WTC11 (cell line): ENCODE measurements at regions not wholly inside any gene's neighbourhood (a gene's known extent, or its start where the extent isn't known, plus 50 kb on each side); places are given as distances from the start of the nearest gene placed in this dataset.

Experiments used
- ATAC-seq: fragments of 200-7000 bp; cut with Tn5 transposase; 2 replicates; pipeline ENCODE4 v1.10.0; 2021; ENCODE audit warnings: mild to moderate bottlenecking, moderate library complexity
- CTCF ChIA-PET: fragments of 300-600 bp; sonication (Branson Sonifier 250); formaldehyde crosslinking; loops from one replicate; lab custom pipeline; 2021; ENCODE audit warnings: antibody characterized with exemption; lab: Charles Lee
- POLR2A ChIA-PET: fragments of 350-600 bp; sonication (Branson Sonifier 250); formaldehyde crosslinking; loops from one replicate; lab custom pipeline; 2021; ENCODE audit warnings: antibody characterized with exemption; lab: Charles Lee
- DNase-seq: peaks from one replicate; pipeline ENCODE4 v3.0.0; 2021; ENCODE audit warnings: low spot score
- H3K27ac Mint-ChIP-seq: 2 replicates; pipeline ENCODE4 v1.8.0; 2021; ENCODE audit warnings: mixed read lengths
- H3K27me3 Mint-ChIP-seq: 2 replicates; pipeline ENCODE4 v1.8.0; 2021; ENCODE audit warnings: low read depth, mild to moderate bottlenecking, moderate library complexity, mixed read lengths
- H3K36me3 Mint-ChIP-seq: 2 replicates; pipeline ENCODE4 v1.8.0; 2021; ENCODE audit warnings: mixed read lengths
- H3K4me1 Mint-ChIP-seq: 2 replicates; pipeline ENCODE4 v1.8.0; 2022; ENCODE audit warnings: mixed read lengths
- H3K4me3 Mint-ChIP-seq: 2 replicates; pipeline ENCODE4 v1.8.0; 2021; ENCODE audit warnings: mild to moderate bottlenecking, moderate library complexity, mixed read lengths
- H3K9me3 Mint-ChIP-seq: 2 replicates; pipeline ENCODE4 v1.8.0; 2021; ENCODE audit warnings: mixed read lengths
- AFF4 ChIP-seq: sonication (generic); formaldehyde crosslinking; IDR thresholded peaks from 2 replicates; pipeline ENCODE4 v1.8.1; 2023; ENCODE audit warnings: mild to moderate bottlenecking, missing genetic modification reagents, borderline replicate concordance
- ATF6 ChIP-seq: sonication (generic); formaldehyde crosslinking; IDR thresholded peaks from 2 replicates; pipeline ENCODE4 v1.8.1; 2023; ENCODE audit warnings: mild to moderate bottlenecking, missing genetic modification reagents
- CBFB ChIP-seq: sonication (generic); formaldehyde crosslinking; IDR thresholded peaks from 2 replicates; pipeline ENCODE4 v1.8.1; 2022; ENCODE audit warnings: mild to moderate bottlenecking, low read depth, missing genetic modification reagents
- ELF4 ChIP-seq: sonication (generic); formaldehyde crosslinking; IDR thresholded peaks from 2 replicates; pipeline ENCODE4 v1.8.1; 2022; ENCODE audit warnings: low read depth, mild to moderate bottlenecking, moderate library complexity, missing genetic modification reagents
- ERG ChIP-seq: fragments of 250-450 bp; sonication (Bioruptor Pico); IDR thresholded peaks from 2 replicates; pipeline ENCODE4 v1.8.0; 2021; ENCODE audit warnings: mild to moderate bottlenecking
- ESRRA ChIP-seq: sonication (generic); formaldehyde crosslinking; IDR thresholded peaks from 2 replicates; pipeline ENCODE4 v1.8.1; 2022; ENCODE audit warnings: mild to moderate bottlenecking, missing genetic modification reagents, borderline replicate concordance
- NR2C2 ChIP-seq: sonication (generic); formaldehyde crosslinking; IDR thresholded peaks from 2 replicates; pipeline ENCODE4 v1.8.0; 2022; ENCODE audit warnings: mild to moderate bottlenecking, missing genetic modification reagents
- TEAD4 ChIP-seq: sonication (generic); formaldehyde crosslinking; IDR thresholded peaks from 2 replicates; pipeline ENCODE4 v1.8.0; 2022; ENCODE audit warnings: mild to moderate bottlenecking, missing genetic modification reagents
- USF2 ChIP-seq: sonication (generic); formaldehyde crosslinking; IDR thresholded peaks from 2 replicates; pipeline ENCODE4 v1.8.1; 2023; ENCODE audit warnings: mild to moderate bottlenecking, missing genetic modification reagents, moderate library complexity
- ZMAT4 ChIP-seq: fragments of 250-450 bp; sonication (Bioruptor Pico); IDR thresholded peaks from 2 replicates; pipeline ENCODE4 v1.9.0; 2021; ENCODE audit warnings: mild to moderate bottlenecking
- ZNF121 ChIP-seq: sonication (generic); formaldehyde crosslinking; IDR thresholded peaks from 2 replicates; pipeline ENCODE4 v1.8.0; 2023; ENCODE audit warnings: missing genetic modification reagents
- ZNF138 ChIP-seq: sonication (generic); formaldehyde crosslinking; conservative IDR thresholded peaks from 2 replicates; pipeline ENCODE4 v1.8.1; 2022; ENCODE audit warnings: mild to moderate bottlenecking, moderate library complexity, missing genetic modification reagents
- ZNF219 ChIP-seq: sonication (generic); formaldehyde crosslinking; IDR thresholded peaks from 2 replicates; pipeline ENCODE4 v1.8.0; 2023; ENCODE audit warnings: missing genetic modification reagents, mild to moderate bottlenecking, borderline replicate concordance
- ZNF317 ChIP-seq: sonication (generic); formaldehyde crosslinking; IDR thresholded peaks from 2 replicates; pipeline ENCODE4 v1.8.1; 2023; ENCODE audit warnings: low read depth, mild to moderate bottlenecking, moderate library complexity, missing genetic modification reagents, borderline replicate concordance
- ZNF396 ChIP-seq: fragments of 250-450 bp; sonication (Bioruptor Pico); IDR thresholded peaks from 2 replicates; pipeline ENCODE4 v1.8.0; 2021; ENCODE audit warnings: mild to moderate bottlenecking, moderate library complexity, borderline replicate concordance
- ZNF423 ChIP-seq: fragments of 250-450 bp; sonication (Bioruptor Pico); IDR thresholded peaks from 2 replicates; pipeline ENCODE4 v2.1.2; 2022; ENCODE audit warnings: mild to moderate bottlenecking, moderate library complexity
- ZNF532 ChIP-seq: fragments of 250-450 bp; sonication (Bioruptor Pico); IDR thresholded peaks from 2 replicates; pipeline ENCODE4 v1.9.0; 2021; ENCODE audit warnings: mild to moderate bottlenecking, borderline replicate concordance

GRCh38 chrX:114268643-114269042 lies 315.2 kb upstream of the HTR2C start:
- ATAC-seq = no peak
- H3K27me3 Mint-ChIP-seq = no peaks in the 10 kb centered on the region
- ChIA-PET POLR2A (no interaction called here), CTCF (no interaction called here)
- peaks cover 6% of the 10 kb centered on the region for H3K4me1 Mint-ChIP-seq
- no peak for DNase-seq
- H3K27ac Mint-ChIP-seq = no peak overlapping the region
- peaks cover 3% of the 10 kb centered on the region; the same call in 1 of the 2 replicates for H3K36me3 Mint-ChIP-seq
- peaks cover 8% of the 10 kb centered on the region for H3K9me3 Mint-ChIP-seq
- TF ChIP-seq ZNF121 (CRISPR knock-in tag) (no peak), NR2C2 (no peak), ZNF138 (CRISPR knock-in tag) (no peak), ERG (CRISPR knock-in tag) (no peak), AFF4 (CRISPR knock-in tag) (no peak), ZNF423 (CRISPR knock-in tag) (no peak), ATF6 (CRISPR knock-in tag) (no peak), TEAD4 (no peak)
- no peak overlapping the region for H3K4me3 Mint-ChIP-seq

- POLR2A ChIA-PET = no interaction called here
- DNase-seq = no peak
- H3K27ac Mint-ChIP-seq = no peak overlapping the region
- ATAC-seq = no peak
- no peaks in the 10 kb centered on the region for H3K9me3 Mint-ChIP-seq
- H3K4me1 Mint-ChIP-seq = peaks cover 3% of the 10 kb centered on the region; the same call in 1 of the 2 replicates
- no peaks in the 10 kb centered on the region for H3K27me3 Mint-ChIP-seq
- TF ChIP-seq ZMAT4 (no peak), ZNF396 (CRISPR knock-in tag) (no peak), ELF4 (CRISPR knock-in tag) (no peak), ZNF317 (no peak), ZNF532 (CRISPR knock-in tag) (no peak), ESRRA (no peak), USF2 (CRISPR knock-in tag) (no peak), ZNF219 (CRISPR knock-in tag) (no peak), CBFB (CRISPR knock-in tag) (no peak), ZNF423 (CRISPR knock-in tag) (no peak)
- CTCF ChIA-PET = no interaction called here
- H3K4me3 Mint-ChIP-seq = no peak overlapping the region
- H3K36me3 Mint-ChIP-seq = peaks cover 3% of the 10 kb centered on the region; the same call in 1 of the 2 replicates
Observed at GRCh38 chrX:114267142-114267541, 316.7 kb upstream of the HTR2C start.
